GM12878 (cell line): ENCODE measurements at regions not wholly inside any gene's neighbourhood (a gene's known extent, or its start where the extent isn't known, plus 50 kb on each side); places are given as distances from the start of the nearest gene placed in this dataset.

Source experiments
- ATAC-seq: fragments of 200-7000 bp; cut with Tn5 transposase; 3 replicates; pipeline ENCODE4 v1.9.1; 2020; ENCODE audit warnings: mild to moderate bottlenecking, moderate library complexity
- BruUV-seq: library from RNA; stranded (reverse); fragments of 400-500 nt; replicated peaks from 2 replicates; lab custom pipeline; 2021; lab: Mats Ljungman, UMichigan
- CTCF ChIA-PET: fragments of 300-600 bp; sonication (Branson Sonifier 250); formaldehyde crosslinking; extraction: SDS; loops from one replicate; lab custom pipeline; 2021; ENCODE audit warnings: inconsistent platforms; lab: Yijun Ruan, JAX
- POLR2A ChIA-PET: fragments of 350-600 bp; formaldehyde crosslinking; extraction: SDS; loops from one replicate; lab custom pipeline; 2021; ENCODE audit warnings: inconsistent platforms; lab: Charles Lee
- RAD21 ChIA-PET: fragments of 300-600 bp; sonication (Branson Sonifier 250); formaldehyde crosslinking; loops from one replicate; lab custom pipeline; 2023; ENCODE audit warnings: antibody characterized with exemption; ENCODE audit not compliant: unreplicated experiment; lab: Charles Lee
- SMC1A ChIA-PET: fragments of 300-600 bp; sonication (Branson Sonifier 250); formaldehyde crosslinking; loops from one replicate; lab custom pipeline; 2023; ENCODE audit not compliant: unreplicated experiment, uncharacterized antibody; lab: Charles Lee
- DNase-seq: peaks from one replicate; pipeline ENCODE4 v3.0.0-alpha.2; 2011; ENCODE audit warnings: low read depth, low spot score
- FAIRE-seq: peaks from 3 replicates; lab custom pipeline; 2011; peaks lifted over from hg19 to GRCh38; lab: Jason Lieb, UNC
- H2AFZ ChIP-seq: 2 replicates; pipeline ENCODE4 v1.6.0; 2011; ENCODE audit warnings: low read depth, low read length, control low read depth; ENCODE audit not compliant: control insufficient read depth
- H3K27ac ChIP-seq: 2 replicates; pipeline ENCODE4 v1.5.1; 2011; ENCODE audit warnings: control low read depth; ENCODE audit not compliant: control insufficient read depth, insufficient read depth
- H3K27me3 ChIP-seq, 2 experiments: replicated peaks in 1 of 2; 2 replicates each; pipeline versions ENCODE4 v1.6.0 to v1.6.1; 2011; ENCODE audit warnings: low read length in 1 of 2; ENCODE audit not compliant: control insufficient read depth in 2 of 2, insufficient read depth in 2 of 2
- H3K36me3 ChIP-seq, 2 experiments: 2 replicates each; pipeline ENCODE4 v1.5.1; 2011; ENCODE audit warnings: low read length in 1 of 2; ENCODE audit not compliant: control insufficient read depth in 2 of 2, insufficient read depth in 2 of 2
- H3K4me1 ChIP-seq: 2 replicates; pipeline ENCODE4 v1.6.1; 2011; ENCODE audit warnings: mild to moderate bottlenecking, low read length, moderate library complexity, mixed read lengths; ENCODE audit not compliant: control insufficient read depth, insufficient read depth
- H3K4me2 ChIP-seq: 2 replicates; pipeline ENCODE4 v1.6.0; 2011; ENCODE audit warnings: control low read depth; ENCODE audit not compliant: control insufficient read depth, insufficient read depth
- H3K4me3 ChIP-seq: fragments of 200-600 bp; sonication (generic); 2 replicates; pipeline ENCODE4 v1.5.1; 2016
- H3K79me2 ChIP-seq: 2 replicates; pipeline ENCODE4 v1.6.0; 2011; ENCODE audit warnings: low read length; ENCODE audit not compliant: control insufficient read depth, insufficient read depth
- H3K9ac ChIP-seq: 2 replicates; pipeline ENCODE4 v1.8.0; 2011; ENCODE audit warnings: low read length, control low read depth, mixed read lengths; ENCODE audit not compliant: control insufficient read depth, insufficient read depth
- H3K9me3 ChIP-seq: replicated peaks from 3 replicates; pipeline ENCODE4 v1.5.1; 2011; ENCODE audit warnings: mild to moderate bottlenecking, low read length; ENCODE audit not compliant: control insufficient read depth, insufficient read depth
- H4K20me1 ChIP-seq: 2 replicates; pipeline ENCODE4 v1.6.0; 2011; ENCODE audit not compliant: control insufficient read depth, insufficient read depth
- GATAD2B ChIP-seq: fragments of 450-650 bp; conservative IDR thresholded peaks from 2 replicates; pipeline ENCODE4 v1.6.1; 2017; ENCODE audit warnings: low read depth, mild to moderate bottlenecking, moderate library complexity
- IRF3 ChIP-seq: fragments of 450-650 bp; IDR thresholded peaks from 2 replicates; pipeline ENCODE4 v1.6.1; 2014; ENCODE audit warnings: mild to moderate bottlenecking
- LARP7 ChIP-seq: fragments of 450-650 bp; IDR thresholded peaks from 2 replicates; pipeline ENCODE4 v1.6.1; 2017; ENCODE audit warnings: mild to moderate bottlenecking
- NR2C2 ChIP-seq: IDR thresholded peaks from 2 replicates; pipeline ENCODE4 v1.6.1; 2011; ENCODE audit warnings: borderline replicate concordance, low read depth; ENCODE audit not compliant: control insufficient read depth, insufficient read length
- STAT3 ChIP-seq: IDR thresholded peaks from 2 replicates; pipeline ENCODE4 v1.6.1; 2011; ENCODE audit warnings: low read depth, low read length, improper control_type of control experiment
- ZNF274 ChIP-seq: IDR thresholded peaks from one replicate; pipeline ENCODE4 v1.8.0; 2011; ENCODE audit not compliant: insufficient read length, insufficient read depth
- ZNF687 ChIP-seq: fragments of 450-650 bp; IDR thresholded peaks from 2 replicates; pipeline ENCODE4 v1.6.1; 2017; ENCODE audit warnings: mild to moderate bottlenecking, moderate library complexity
- WGBS: methylation state at CpG from one replicate; pipeline ENCODE4 v1.1.6; 2016; ENCODE audit warnings: low lambda C conversion rate; ENCODE audit not compliant: insufficient replicate concordance, insufficient coverage; ENCODE audit errors: missing lambda C conversion rate; 5-methylcytosine and 5-hydroxymethylcytosine counted together
- in situ Hi-C: fragments of 300-500 bp; cut with MboI; formaldehyde crosslinking; loops from 9 replicates; pipeline ENCODE4 v1.14.3; 2018; ENCODE audit warnings: mixed read lengths
- intact Hi-C: fragments of 100-400 bp; cut with micrococcal nuclease; formaldehyde crosslinking; loops from one replicate; pipeline ENCODE4 v1.14.2; 2022; ENCODE audit not compliant: unreplicated experiment

GRCh38 chr5:149432911-149433401 lies 53.9 kb upstream of the IL17B start:
- Histone ChIP-seq H3K4me2 (no peak overlapping the region), H2AFZ (no peak overlapping the region), H3K9ac (no peak overlapping the region), H3K79me2 (no peaks in the 10 kb centered on the region), H4K20me1 (no peaks in the 10 kb centered on the region), H3K4me1 (0 out of 2 replicates have a peak, but pooled peaks cover 2% of the 10 kb centered on the region), H3K9me3 (no peaks in the 10 kb centered on the region; the same call in 2 of the 3 replicates), H3K27me3 (peaks cover 0 to 5% of the 10 kb centered on the region in 2 experiments; a peak in 2 of 4 replicates), H3K27ac (no peak overlapping the region), H3K4me3 (no peak overlapping the region), H3K36me3 (no peaks in the 10 kb centered on the region)
- FAIRE-seq: no peak
- ATAC-seq: no peak
- no peak for DNase-seq
- TF ChIP-seq STAT3 (no peak), LARP7 (no peak), NR2C2 (no peak), IRF3 (no peak), GATAD2B (no peak), ZNF687 (no peak), ZNF274 (no peak)
- CTCF ChIA-PET: interaction anchor here (0.7 to 5.8 kb wide), 17 partner anchors 10 to 186 kb away, joined by 3 to 137 read pairs (median 7); partner anchors contain the start of genes IL17B and PCYOX1L
- SMC1A ChIA-PET: interaction anchor here (1.0 to 8.1 kb wide), 8 partner anchors 10 to 130 kb away, joined by 3 to 52 read pairs (median 4); partner anchors contain the start of gene IL17B
- POLR2A ChIA-PET: interaction anchor here (0.5 to 0.6 kb wide), 2 partner anchors 97 to 132 kb away, joined by 3 to 4 read pairs; no protein-coding TSS in a partner anchor
- BruUV-seq: no TSS peak
- RAD21 ChIA-PET: interaction anchor here (1.3 to 3.5 kb wide), 5 partner anchors 12 to 185 kb away, joined by 3 to 22 read pairs (median 8); partner anchors contain the start of gene IL17B
- 44% methylated on average over 3 of the region's 3 CpGs for WGBS
- in situ Hi-C loops (no loop called here), intact Hi-C loops (no loop called here)
